Fibroblast of skin of scalp (primary cell): ENCODE measurements at regions not wholly inside any gene's neighbourhood (a gene's known extent, or its start where the extent isn't known, plus 50 kb on each side); places are given as distances from the start of the nearest gene placed in this dataset.

ENCODE experiments used
- DNase-seq: peaks from one replicate; pipeline ENCODE4 v3.0.0-alpha.2; 2013

DNA sequence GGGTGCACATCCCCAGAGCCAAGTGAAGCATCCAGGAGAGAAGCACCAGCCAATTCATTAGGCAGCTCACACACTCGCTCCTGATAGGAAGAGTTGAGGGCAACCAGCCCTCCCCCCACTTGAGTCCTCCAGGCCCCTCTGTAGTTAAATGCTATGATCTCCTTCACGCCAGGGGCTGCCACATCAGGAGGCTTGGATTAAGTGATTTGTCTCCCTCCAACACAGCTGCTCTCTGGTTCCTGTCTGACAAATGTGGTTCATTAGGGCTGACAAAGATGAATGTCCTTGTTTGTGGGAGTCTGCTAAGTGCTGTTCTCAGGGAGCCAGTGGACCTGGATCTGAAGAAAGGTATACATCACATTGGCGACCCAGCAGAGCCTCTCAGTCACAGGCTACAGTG lies 94.5 kb upstream of the WSCD1 start:
- DNase-seq: no peak

DNA sequence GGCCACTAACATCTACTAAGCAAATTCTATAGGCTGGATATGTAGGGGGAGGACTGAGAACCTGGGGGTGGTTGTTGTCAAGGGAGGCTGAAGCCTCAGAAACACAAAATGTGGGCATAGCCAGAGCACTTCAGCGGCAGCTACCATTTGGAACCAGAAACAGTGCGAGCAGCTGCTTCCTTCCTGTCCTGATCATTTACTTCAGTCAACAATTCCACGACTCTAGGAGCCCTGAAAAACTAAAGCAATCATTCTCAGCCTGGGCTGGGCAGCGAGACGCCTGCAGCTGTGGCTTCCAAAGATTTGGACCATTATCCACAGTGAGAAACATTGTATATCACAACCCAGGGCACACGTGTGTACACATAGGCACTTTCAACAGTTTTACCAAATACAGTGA lies 93.9 kb upstream of the WSCD1 start:
- DNase-seq: no peak

GRCh38 chr17:5978496-5978895 lies 91.7 kb upstream of the WSCD1 start:
- no peak for DNase-seq

DNA sequence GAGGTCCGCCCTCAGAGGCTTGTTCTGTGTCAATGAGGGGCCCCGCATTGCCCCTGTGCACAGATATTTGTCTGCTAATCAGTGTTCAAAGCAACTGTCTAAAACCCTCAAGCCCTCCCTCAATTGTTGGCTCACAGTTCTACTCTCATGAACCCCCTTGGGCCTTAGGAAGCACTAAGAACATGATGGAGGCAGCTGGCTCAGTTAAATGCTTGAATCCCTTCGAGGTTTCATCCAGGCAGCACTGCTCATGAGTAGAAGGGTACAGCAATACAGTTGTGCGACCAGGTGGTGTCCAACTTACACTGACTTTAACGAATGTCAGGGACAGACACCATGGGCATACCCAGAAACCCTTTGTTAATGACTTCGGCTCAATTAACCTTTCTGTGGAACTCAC lies 89.2 kb upstream of the WSCD1 start:
- no peak for DNase-seq

GRCh38 chr17:5986644-5987043 lies 83.5 kb upstream of the WSCD1 start:
- no peak for DNase-seq

DNA sequence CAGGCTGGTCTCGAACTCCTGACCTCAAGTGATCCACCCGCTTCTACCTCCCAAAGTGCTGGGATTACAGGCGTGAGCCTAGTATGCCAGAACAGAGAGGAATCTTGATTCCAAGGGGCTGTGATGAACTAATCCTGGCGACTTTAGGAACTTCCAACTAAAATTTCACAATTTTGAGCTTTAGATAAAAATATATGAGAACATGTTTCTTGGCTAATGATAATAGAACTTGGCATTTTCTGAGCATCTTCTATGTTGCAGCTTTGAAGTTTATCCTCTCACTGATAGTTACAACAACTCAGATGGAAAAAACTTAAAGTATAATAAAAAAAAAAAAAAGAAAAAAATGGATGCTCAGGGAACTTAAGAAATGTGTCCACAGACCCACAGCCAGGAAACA lies 69.8 kb upstream of the WSCD1 start:
- no peak for DNase-seq

DNA sequence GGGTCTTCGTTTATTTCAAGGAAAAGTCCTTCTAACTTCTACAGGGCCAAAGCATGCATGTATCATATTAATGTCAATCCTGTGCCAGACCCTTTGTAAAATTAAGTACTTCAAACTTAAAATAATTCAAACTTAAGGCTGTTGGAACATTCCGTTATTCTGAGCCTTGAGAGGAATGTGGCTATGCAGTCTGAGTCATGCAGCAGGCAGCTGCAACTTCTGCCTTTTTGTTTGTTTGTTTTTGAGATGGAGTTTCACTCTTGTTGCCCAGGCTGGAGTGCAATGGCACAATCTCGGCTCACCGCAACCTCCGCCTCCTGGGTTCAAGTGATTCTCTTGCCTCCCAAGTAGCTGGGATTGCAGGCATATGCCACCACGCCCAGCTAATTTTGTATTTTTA lies 67.0 kb upstream of the WSCD1 start:
- DNase-seq: peak; percentile 45

GRCh38 chr17:6005939-6006338 lies 64.2 kb upstream of the WSCD1 start:
- no peak for DNase-seq

DNA sequence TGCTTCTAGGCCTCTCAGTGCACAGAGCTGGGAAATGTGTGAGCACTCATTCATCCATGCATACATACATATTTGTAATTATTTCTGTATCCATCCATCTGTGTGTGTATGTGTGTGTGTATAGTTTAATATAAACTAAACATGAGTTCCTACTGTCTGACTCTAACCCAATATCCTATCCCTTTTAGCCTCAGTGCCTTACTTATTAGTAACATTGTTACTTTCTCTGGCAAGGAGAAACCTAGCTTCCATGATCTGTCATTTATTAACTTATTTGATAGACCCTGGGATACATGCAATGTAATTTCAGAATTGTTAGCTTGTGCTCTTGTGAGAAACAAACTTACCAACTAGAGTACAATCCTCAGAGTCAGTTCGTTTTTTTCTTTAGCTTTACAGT lies 59.0 kb upstream of the WSCD1 start:
- DNase-seq: no peak

DNA sequence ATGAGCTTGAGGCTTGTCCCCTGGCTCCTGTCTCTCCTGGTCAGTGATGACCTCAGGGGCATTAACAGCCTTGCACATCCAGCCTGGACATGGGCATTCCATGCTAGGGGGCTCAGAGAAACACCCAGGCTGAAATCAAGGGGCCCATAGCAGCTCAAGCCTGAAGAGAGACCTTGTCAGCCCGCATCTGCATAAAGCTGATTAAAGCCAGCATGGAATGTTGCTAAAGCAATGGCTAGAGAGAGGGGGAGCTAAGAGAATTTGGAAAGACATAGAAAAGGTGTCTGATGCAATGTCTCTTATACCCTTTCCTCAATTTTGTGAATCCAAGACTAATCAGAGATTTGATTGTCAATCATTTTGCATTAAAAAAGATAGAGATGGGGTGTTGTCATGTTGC lies 51.4 kb upstream of the WSCD1 start:
- DNase-seq: no peak

DNA sequence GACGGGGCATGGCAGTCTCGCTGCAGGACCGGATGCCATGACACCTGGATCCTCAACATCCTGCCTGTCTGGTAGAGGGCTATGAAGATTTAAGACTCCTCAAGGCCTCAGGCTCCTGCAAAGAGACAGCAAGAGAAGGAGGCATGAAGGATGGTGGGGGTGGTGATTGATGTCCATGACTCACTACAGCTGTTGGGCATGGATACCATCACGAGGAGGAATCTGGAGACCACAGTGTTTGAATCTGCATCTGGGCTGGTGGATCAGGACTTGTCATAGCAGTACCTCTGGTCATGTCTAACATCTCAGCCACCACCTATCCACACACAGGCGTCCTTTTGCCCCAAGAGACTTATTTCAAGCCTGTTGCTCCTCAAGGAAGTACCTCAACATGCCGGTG lies 50.2 kb upstream of the WSCD1 start:
- DNase-seq: no peak

DNA sequence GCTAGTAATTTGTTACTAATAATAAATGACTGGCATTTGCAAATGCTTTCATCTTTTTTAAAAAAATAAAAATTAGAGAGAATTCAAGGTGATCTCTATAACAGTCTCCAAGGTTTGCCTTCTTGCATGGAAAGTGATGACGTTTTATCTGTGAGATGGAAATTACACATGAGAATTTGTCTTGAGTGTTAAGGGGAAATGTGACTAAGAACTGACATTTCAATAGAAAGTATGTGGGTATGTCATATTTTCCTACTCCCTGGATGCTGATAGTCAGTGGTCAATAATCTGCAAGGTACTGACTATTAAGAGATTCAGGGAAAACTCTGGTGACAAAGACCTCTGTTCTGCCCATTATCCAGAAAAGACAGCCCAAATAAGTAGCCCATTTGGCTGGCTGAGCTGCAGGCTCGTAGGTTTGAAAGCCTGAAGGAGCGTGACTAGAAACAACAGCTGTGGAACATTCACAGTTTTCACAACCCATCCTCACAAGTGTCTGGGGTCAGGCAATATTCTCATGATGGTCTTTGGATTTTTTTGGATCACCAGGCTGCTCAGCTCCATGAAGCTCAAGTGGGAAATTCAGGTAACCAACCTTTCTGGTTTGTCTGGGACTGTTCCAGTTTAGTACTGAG lies 49.7 kb upstream of the WSCD1 start:
- DNase-seq: no peak
